ENCODE measurements at regions not wholly inside any gene's neighbourhood (a gene's known extent, or its start where the extent isn't known, plus 50 kb on each side); places are given as distances from the start of the nearest gene placed in this dataset.

- TF ChIP-seq, protein P1, sequence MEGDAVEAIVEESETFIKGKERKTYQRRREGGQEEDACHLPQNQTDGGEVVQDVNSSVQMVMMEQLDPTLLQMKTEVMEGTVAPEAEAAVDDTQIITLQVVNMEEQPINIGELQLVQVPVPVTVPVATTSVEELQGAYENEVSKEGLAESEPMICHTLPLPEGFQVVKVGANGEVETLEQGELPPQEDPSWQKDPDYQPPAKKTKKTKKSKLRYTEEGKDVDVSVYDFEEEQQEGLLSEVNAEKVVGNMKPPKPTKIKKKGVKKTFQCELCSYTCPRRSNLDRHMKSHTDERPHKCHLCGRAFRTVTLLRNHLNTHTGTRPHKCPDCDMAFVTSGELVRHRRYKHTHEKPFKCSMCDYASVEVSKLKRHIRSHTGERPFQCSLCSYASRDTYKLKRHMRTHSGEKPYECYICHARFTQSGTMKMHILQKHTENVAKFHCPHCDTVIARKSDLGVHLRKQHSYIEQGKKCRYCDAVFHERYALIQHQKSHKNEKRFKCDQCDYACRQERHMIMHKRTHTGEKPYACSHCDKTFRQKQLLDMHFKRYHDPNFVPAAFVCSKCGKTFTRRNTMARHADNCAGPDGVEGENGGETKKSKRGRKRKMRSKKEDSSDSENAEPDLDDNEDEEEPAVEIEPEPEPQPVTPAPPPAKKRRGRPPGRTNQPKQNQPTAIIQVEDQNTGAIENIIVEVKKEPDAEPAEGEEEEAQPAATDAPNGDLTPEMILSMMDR (IDR thresholded peaks at IDR 0.05; ENCODE audit: low read depth, low read length): no peak
- no peak for DNase-seq (ENCODE audit: extremely low read depth, low read depth)
These were observed 2771.0 kb upstream of the PCDH20 start for GRCh38 chr13:64186503-64187250.

DNA sequence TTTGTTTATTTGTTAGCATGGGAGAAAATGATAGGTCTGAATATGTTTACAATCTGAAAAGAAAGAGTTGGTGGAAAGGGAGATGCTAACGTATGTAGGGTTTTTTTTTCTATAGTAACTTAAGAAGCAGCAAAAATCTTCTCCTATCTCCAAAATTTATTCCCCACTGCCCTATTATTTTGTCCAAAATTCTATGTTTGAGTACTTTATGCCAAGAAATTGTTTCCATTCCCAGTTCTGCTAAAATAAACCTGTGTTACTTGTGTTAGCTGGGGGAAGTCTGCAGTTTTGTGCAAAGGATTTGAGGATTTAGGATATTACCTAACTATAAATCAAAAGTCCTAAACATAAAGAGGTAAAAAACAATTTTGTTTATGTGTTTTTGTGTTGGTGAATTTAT lies 2770.4 kb upstream of the PCDH20 start:
- TF ChIP-seq, protein P1 (IDR thresholded peaks at IDR 0.05; ENCODE audit: low read depth, low read length): no peak
- DNase-seq (ENCODE audit: extremely low read depth, low read depth): no peak

- TF ChIP-seq, protein P1 (IDR thresholded peaks at IDR 0.05; ENCODE audit: low read depth, low read length): no peak
- no peak for DNase-seq (ENCODE audit: extremely low read depth, low read depth)
These were observed 2765.1 kb upstream of the PCDH20 start for GRCh38 chr13:64180756-64181155.

DNA sequence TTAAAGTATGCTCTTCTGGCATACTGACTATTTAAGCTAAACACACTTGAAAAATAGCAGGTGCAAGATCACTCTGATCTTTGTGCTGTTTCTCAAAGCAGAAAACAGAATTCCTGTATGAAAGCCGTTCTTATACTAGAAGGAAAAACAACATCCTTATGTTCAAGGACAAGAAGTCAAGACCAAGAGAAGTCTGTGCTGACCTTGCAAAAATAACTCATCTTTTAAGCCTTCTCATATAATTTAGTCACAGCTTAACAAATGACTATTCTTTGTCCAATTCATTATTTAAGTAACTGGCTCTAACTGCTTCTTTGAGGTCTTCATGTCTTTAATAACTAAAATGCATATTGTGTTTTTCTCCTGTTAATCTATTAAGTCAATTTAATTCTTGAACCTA lies 2750.2 kb upstream of the PCDH20 start:
- no peak for DNase-seq (ENCODE audit: extremely low read depth, low read depth)
- TF ChIP-seq, protein P1 (IDR thresholded peaks at IDR 0.05; ENCODE audit: low read depth, low read length): no peak

GRCh38 chr13:64164435-64164834 lies 2748.8 kb upstream of the PCDH20 start:
- DNase-seq (ENCODE audit: extremely low read depth, low read depth): no peak
- TF ChIP-seq, protein P1 (IDR thresholded peaks at IDR 0.05; ENCODE audit: low read depth, low read length): no peak

DNA sequence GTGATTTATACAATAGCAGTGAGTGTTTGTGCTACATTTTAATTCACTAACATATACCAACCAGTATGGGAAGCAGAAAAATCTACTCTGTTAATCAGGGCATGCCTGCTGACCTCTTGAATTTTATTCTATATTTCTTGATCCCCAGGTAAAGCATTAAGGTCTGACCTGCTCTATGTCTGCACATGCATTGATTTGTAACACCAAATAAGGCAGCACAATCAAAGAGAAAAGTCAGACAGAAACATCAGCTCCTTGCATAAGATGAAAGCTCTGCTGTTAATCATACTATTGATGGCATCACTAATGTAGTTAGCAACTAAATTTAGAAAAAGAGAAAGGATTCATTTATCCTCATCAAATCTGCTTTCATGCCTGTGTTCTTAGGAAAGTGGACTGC lies 2744.8 kb upstream of the PCDH20 start:
- TF ChIP-seq, protein P1 (IDR thresholded peaks at IDR 0.05; ENCODE audit: low read depth, low read length): no peak
- no peak for DNase-seq (ENCODE audit: extremely low read depth, low read depth)

DNA sequence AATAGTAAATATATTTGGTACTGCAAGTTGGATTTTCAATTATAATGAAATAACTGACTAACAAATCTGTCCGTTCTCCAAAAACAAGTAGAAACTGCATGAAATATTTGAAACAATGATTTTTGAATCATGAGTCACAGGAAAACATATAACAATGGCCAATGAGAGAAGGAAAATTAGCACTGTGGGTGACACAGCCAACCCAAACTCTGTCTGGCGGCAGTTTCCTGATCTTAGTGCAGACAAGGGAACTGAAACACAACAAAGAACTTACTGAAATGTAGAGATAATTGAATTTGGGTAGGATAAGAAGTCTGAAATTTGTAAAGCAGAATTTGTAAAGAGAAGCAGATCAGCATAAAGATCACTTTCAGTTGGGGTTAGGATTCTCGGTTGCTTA lies 2743.3 kb upstream of the PCDH20 start:
- TF ChIP-seq, protein P1 (IDR thresholded peaks at IDR 0.05; ENCODE audit: low read depth, low read length): no peak
- DNase-seq (ENCODE audit: extremely low read depth, low read depth): no peak

Measured in AG09319 (cell line).